GM23338 (cell line): ENCODE measurements at regions not wholly inside any gene's neighbourhood (a gene's known extent, or its start where the extent isn't known, plus 50 kb on each side); places are given as distances from the start of the nearest gene placed in this dataset.

Source experiments
- ATAC-seq: fragments of 200-7000 bp; cut with Tn5 transposase; 3 replicates; pipeline ENCODE4 v1.9.1; 2020
- DNase-seq: peaks from one replicate; pipeline ENCODE4 v3.0.0-alpha.2; 2015; ENCODE audit warnings: low spot score
- H2AFZ ChIP-seq: fragments of 200-600 bp; sonication (generic); 2 replicates; pipeline ENCODE4 v1.8.0; 2016; ENCODE audit warnings: antibody characterized with exemption, mild to moderate bottlenecking, moderate library complexity
- H3F3A ChIP-seq: fragments of 200-600 bp; sonication (generic); replicated peaks from 2 replicates; pipeline ENCODE4 v1.8.0; 2017; ENCODE audit warnings: antibody characterized with exemption, mixed run types, low read depth
- H3K27ac ChIP-seq: fragments of 200-600 bp; sonication (generic); 2 replicates; pipeline ENCODE4 v1.6.1; 2016; ENCODE audit warnings: low read depth
- H3K27me3 ChIP-seq: fragments of 200-600 bp; sonication (generic); 2 replicates; pipeline ENCODE4 v1.8.0; 2016; ENCODE audit warnings: mild to moderate bottlenecking, mixed run types, moderate library complexity; ENCODE audit not compliant: insufficient read depth
- H3K36me3 ChIP-seq: fragments of 200-600 bp; sonication (generic); 2 replicates; pipeline ENCODE4 v1.8.0; 2016; ENCODE audit warnings: mild to moderate bottlenecking; ENCODE audit not compliant: insufficient read depth
- H3K4me1 ChIP-seq: fragments of 200-600 bp; sonication (generic); 2 replicates; pipeline ENCODE4 v1.8.0; 2016; ENCODE audit warnings: mild to moderate bottlenecking, moderate library complexity; ENCODE audit not compliant: insufficient read depth
- H3K4me2 ChIP-seq: fragments of 200-600 bp; sonication (generic); 2 replicates; pipeline ENCODE4 v1.7.1; 2017; ENCODE audit warnings: mixed run types
- H3K4me3 ChIP-seq: fragments of 200-600 bp; sonication (generic); 2 replicates; pipeline ENCODE4 v1.6.1; 2016; ENCODE audit warnings: mixed run types
- H3K79me2 ChIP-seq: fragments of 200-600 bp; sonication (generic); replicated peaks from 2 replicates; pipeline ENCODE4 v1.8.0; 2017; ENCODE audit warnings: mild to moderate bottlenecking; ENCODE audit not compliant: insufficient read depth
- H3K9me2 ChIP-seq: fragments of 200-600 bp; sonication (generic); 2 replicates; pipeline ENCODE4 v1.8.0; 2017; ENCODE audit not compliant: insufficient read depth
- H4K20me1 ChIP-seq: fragments of 200-600 bp; sonication (generic); replicated peaks from 2 replicates; pipeline ENCODE4 v1.8.0; 2017; ENCODE audit warnings: mild to moderate bottlenecking; ENCODE audit not compliant: insufficient read depth
- H3K27ac Mint-ChIP-seq: 2 replicates; pipeline ENCODE4 v1.8.0; 2020; ENCODE audit warnings: inconsistent platforms, mild to moderate bottlenecking, moderate library complexity, mixed read lengths
- H3K27me3 Mint-ChIP-seq: 3 replicates; pipeline ENCODE4 v1.8.0; 2022; ENCODE audit warnings: low read depth, mild to moderate bottlenecking, moderate library complexity, mixed read lengths, inconsistent platforms; ENCODE audit not compliant: insufficient read depth, poor library complexity
- H3K36me3 Mint-ChIP-seq: 3 replicates; pipeline ENCODE4 v1.8.0; 2021; ENCODE audit warnings: low read depth, mild to moderate bottlenecking, inconsistent platforms, moderate library complexity, mixed read lengths
- H3K4me1 Mint-ChIP-seq: 3 replicates; pipeline ENCODE4 v1.8.0; 2020; ENCODE audit warnings: mild to moderate bottlenecking, inconsistent platforms, mixed read lengths
- H3K4me3 Mint-ChIP-seq: 3 replicates; pipeline ENCODE4 v1.8.0; 2021; ENCODE audit warnings: moderate library complexity, mild to moderate bottlenecking, inconsistent platforms, mixed read lengths
- H3K9me3 Mint-ChIP-seq: 3 replicates; pipeline ENCODE4 v1.8.0; 2020; ENCODE audit warnings: moderate library complexity, mild to moderate bottlenecking, inconsistent platforms, mixed read lengths
- JUNB ChIP-seq: IDR thresholded peaks from one replicate; pipeline ENCODE4 v1.6.1; 2016; ENCODE audit warnings: antibody characterized with exemption; ENCODE audit not compliant: unreplicated experiment
- STAT1 ChIP-seq: IDR thresholded peaks from one replicate; pipeline ENCODE4 v1.6.1; 2016; ENCODE audit warnings: antibody characterized with exemption; ENCODE audit not compliant: unreplicated experiment
- ZNF462 ChIP-seq: fragments of 250-450 bp; sonication (Bioruptor Pico); IDR thresholded peaks from 2 replicates; pipeline ENCODE4 v1.5.0; 2020; ENCODE audit warnings: mild to moderate bottlenecking, moderate library complexity
- TF ChIP-seq, protein P1 (sequence below): IDR thresholded peaks from one replicate; pipeline ENCODE4 v1.6.1; 2018; ENCODE audit warnings: antibody characterized with exemption; ENCODE audit not compliant: unreplicated experiment

GRCh38 chr9:86645303-86645702, 291.1 kb upstream of the TUT7 start (continued):
- TF ChIP-seq, protein P1, sequence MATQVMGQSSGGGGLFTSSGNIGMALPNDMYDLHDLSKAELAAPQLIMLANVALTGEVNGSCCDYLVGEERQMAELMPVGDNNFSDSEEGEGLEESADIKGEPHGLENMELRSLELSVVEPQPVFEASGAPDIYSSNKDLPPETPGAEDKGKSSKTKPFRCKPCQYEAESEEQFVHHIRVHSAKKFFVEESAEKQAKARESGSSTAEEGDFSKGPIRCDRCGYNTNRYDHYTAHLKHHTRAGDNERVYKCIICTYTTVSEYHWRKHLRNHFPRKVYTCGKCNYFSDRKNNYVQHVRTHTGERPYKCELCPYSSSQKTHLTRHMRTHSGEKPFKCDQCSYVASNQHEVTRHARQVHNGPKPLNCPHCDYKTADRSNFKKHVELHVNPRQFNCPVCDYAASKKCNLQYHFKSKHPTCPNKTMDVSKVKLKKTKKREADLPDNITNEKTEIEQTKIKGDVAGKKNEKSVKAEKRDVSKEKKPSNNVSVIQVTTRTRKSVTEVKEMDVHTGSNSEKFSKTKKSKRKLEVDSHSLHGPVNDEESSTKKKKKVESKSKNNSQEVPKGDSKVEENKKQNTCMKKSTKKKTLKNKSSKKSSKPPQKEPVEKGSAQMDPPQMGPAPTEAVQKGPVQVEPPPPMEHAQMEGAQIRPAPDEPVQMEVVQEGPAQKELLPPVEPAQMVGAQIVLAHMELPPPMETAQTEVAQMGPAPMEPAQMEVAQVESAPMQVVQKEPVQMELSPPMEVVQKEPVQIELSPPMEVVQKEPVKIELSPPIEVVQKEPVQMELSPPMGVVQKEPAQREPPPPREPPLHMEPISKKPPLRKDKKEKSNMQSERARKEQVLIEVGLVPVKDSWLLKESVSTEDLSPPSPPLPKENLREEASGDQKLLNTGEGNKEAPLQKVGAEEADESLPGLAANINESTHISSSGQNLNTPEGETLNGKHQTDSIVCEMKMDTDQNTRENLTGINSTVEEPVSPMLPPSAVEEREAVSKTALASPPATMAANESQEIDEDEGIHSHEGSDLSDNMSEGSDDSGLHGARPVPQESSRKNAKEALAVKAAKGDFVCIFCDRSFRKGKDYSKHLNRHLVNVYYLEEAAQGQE: no peak
- TF ChIP-seq STAT1 (no peak), ZNF462 (no peak)

- peaks cover 4% of the 10 kb centered on the region for H3K27me3 Mint-ChIP-seq
Observed at GRCh38 chr9:86644675-86645034, 290.4 kb upstream of the TUT7 start.

More at GRCh38 chr9:86644675-86645034, 290.4 kb upstream of the TUT7 start:
- H3F3A ChIP-seq: no peaks in the 10 kb centered on the region
- H3K4me2 ChIP-seq: 0 out of 2 replicates have a peak overlapping the region, but pooled peaks have one; percentile 19
- DNase-seq (no peak), ATAC-seq (no peak)
- Mint-ChIP-seq H3K9me3 (no peaks in the 10 kb centered on the region), H3K4me1 (peaks cover 12% of the 10 kb centered on the region), H3K4me3 (no peak overlapping the region), H3K36me3 (no peaks in the 10 kb centered on the region), H3K27ac (no peak overlapping the region)
- no peaks in the 10 kb centered on the region for H4K20me1 ChIP-seq
- no peak overlapping the region for H3K4me3 ChIP-seq
- H3K27me3 ChIP-seq: no peaks in the 10 kb centered on the region
- TF ChIP-seq JUNB: no peak
- no peak overlapping the region for H3K27ac ChIP-seq
- H3K9me2 ChIP-seq: no peaks in the 10 kb centered on the region
- 0 out of 2 replicates have a peak overlapping the region, but pooled peaks have one; percentile 83 for H2AFZ ChIP-seq
- no peaks in the 10 kb centered on the region for H3K36me3 ChIP-seq
- no peaks in the 10 kb centered on the region for H3K79me2 ChIP-seq
- peaks cover 9% of the 10 kb centered on the region; the same call in 1 of the 2 replicates for H3K4me1 ChIP-seq
